CD14-positive monocyte (primary cell): ENCODE measurements at regions not wholly inside any gene's neighbourhood (a gene's known extent, or its start where the extent isn't known, plus 50 kb on each side); places are given as distances from the start of the nearest gene placed in this dataset.

ENCODE experiments used
- DNase-seq, 3 donors: peaks; one replicate each; pipeline ENCODE4 v3.0.0-alpha.2; 2011 to 2022
- H2AFZ ChIP-seq: 2 replicates; pipeline ENCODE4 v1.6.0; 2012; ENCODE audit warnings: mild to moderate bottlenecking, low read depth, low read length, inconsistent platforms; ENCODE audit not compliant: insufficient read depth, poor library complexity, severe bottlenecking
- H3K27ac ChIP-seq, 2 donors: 1 replicate in 1 of 2; 2 replicates in 1 of 2; pipeline ENCODE4 v1.5.1; 2012 to 2013; ENCODE audit warnings: low read length in 2 of 2, control low read depth in 1 of 2, inconsistent platforms in 1 of 2, low read depth in 1 of 2, mild to moderate bottlenecking in 1 of 2
- H3K27me3 ChIP-seq, 2 donors: one replicate each; pipeline versions ENCODE4 v1.6.0 to v1.6.1; 2011 to 2013; ENCODE audit warnings: low read length in 2 of 2; ENCODE audit not compliant: control insufficient read depth in 2 of 2, insufficient read depth in 2 of 2
- H3K36me3 ChIP-seq, 2 donors: replicated peaks in 1 of 2; 1 replicate in 1 of 2; 2 replicates in 1 of 2; pipeline versions ENCODE4 v1.5.1 to v1.6.1; 2012 to 2013; ENCODE audit warnings: low read length in 2 of 2, control low read depth in 1 of 2, inconsistent platforms in 1 of 2, mild to moderate bottlenecking in 1 of 2; ENCODE audit not compliant: insufficient read depth in 2 of 2, control insufficient read depth in 1 of 2
- H3K4me1 ChIP-seq, 2 donors: 1 replicate in 1 of 2; 2 replicates in 1 of 2; pipeline versions ENCODE4 v1.5.1 to v1.6.1; 2012 to 2013; ENCODE audit warnings: low read length in 2 of 2, control low read depth in 1 of 2, inconsistent platforms in 1 of 2, mild to moderate bottlenecking in 1 of 2, moderate library complexity in 1 of 2; ENCODE audit not compliant: insufficient read depth in 2 of 2, control insufficient read depth in 1 of 2
- H3K4me2 ChIP-seq: replicated peaks from 2 replicates; pipeline ENCODE3; 2012; ENCODE audit warnings: low read length, moderate library complexity, mild to moderate bottlenecking; ENCODE audit not compliant: poor library complexity, severe bottlenecking; ENCODE audit errors: extremely low read depth
- H3K4me3 ChIP-seq, 3 experiments: fragments of 200-600 bp in 1 of 3; sonication (generic) in 1 of 3; replicated peaks in 1 of 3; 1 replicate in 2 of 3; 2 replicates in 1 of 3; pipeline ENCODE4 v1.5.1; 2011 to 2013; ENCODE audit warnings: low read length in 3 of 3, mild to moderate bottlenecking in 3 of 3, control low read depth in 2 of 3, low read depth in 2 of 3, inconsistent platforms in 1 of 3, moderate library complexity in 1 of 3
- H3K79me2 ChIP-seq: 2 replicates; pipeline ENCODE4 v1.6.0; 2012; ENCODE audit warnings: mild to moderate bottlenecking, control low read depth, inconsistent platforms, low read length, moderate library complexity; ENCODE audit not compliant: insufficient read depth
- H3K9ac ChIP-seq: 2 replicates; pipeline ENCODE4 v1.6.0; 2017; ENCODE audit warnings: low read length, mild to moderate bottlenecking; ENCODE audit not compliant: insufficient read depth, poor library complexity, severe bottlenecking
- H3K9me3 ChIP-seq, 2 donors: replicated peaks in 1 of 2; 1 replicate in 1 of 2; 2 replicates in 1 of 2; pipeline versions ENCODE4 v1.5.1 to v1.6.1; 2012 to 2013; ENCODE audit warnings: low read length in 2 of 2, control low read depth in 1 of 2; ENCODE audit not compliant: control insufficient read depth in 1 of 2, insufficient read depth in 1 of 2
- H4K20me1 ChIP-seq: 2 replicates; pipeline ENCODE4 v1.6.0; 2012; ENCODE audit warnings: mild to moderate bottlenecking, low read length, control low read depth, moderate library complexity; ENCODE audit not compliant: insufficient read depth
- H3K27ac Mint-ChIP-seq, 7 donors: one replicate each; pipeline ENCODE4 v1.8.0; 2020; ENCODE audit warnings: mild to moderate bottlenecking in 7 of 7, mixed read lengths in 7 of 7, moderate library complexity in 6 of 7, inconsistent platforms in 2 of 7
- H3K27me3 Mint-ChIP-seq, 3 donors: one replicate each; pipeline ENCODE4 v1.8.0; 2021 to 2022; ENCODE audit warnings: low read depth in 3 of 3, mild to moderate bottlenecking in 3 of 3, mixed read lengths in 3 of 3, moderate library complexity in 3 of 3, inconsistent platforms in 1 of 3
- H3K36me3 Mint-ChIP-seq, 2 donors: one replicate each; pipeline ENCODE4 v1.8.0; 2020; ENCODE audit warnings: mixed read lengths in 2 of 2, inconsistent platforms in 1 of 2, mild to moderate bottlenecking in 1 of 2
- H3K4me1 Mint-ChIP-seq: one replicate; pipeline ENCODE4 v1.8.0; 2020; ENCODE audit warnings: mild to moderate bottlenecking, mixed read lengths
- H3K4me3 Mint-ChIP-seq, 2 donors: one replicate each; pipeline ENCODE4 v1.8.0; 2020; ENCODE audit warnings: mild to moderate bottlenecking in 2 of 2, mixed read lengths in 2 of 2, moderate library complexity in 1 of 2
- H3K9me3 Mint-ChIP-seq, 7 donors: one replicate each; pipeline ENCODE4 v1.8.0; 2020 to 2022; ENCODE audit warnings: mixed read lengths in 7 of 7, mild to moderate bottlenecking in 6 of 7, moderate library complexity in 6 of 7, inconsistent platforms in 2 of 7
- WGBS: methylation state at CpG from one replicate; pipeline ENCODE4 v1.1.5; 2013; ENCODE audit warnings: missing lambda C conversion rate; ENCODE audit not compliant: insufficient coverage; 5-methylcytosine and 5-hydroxymethylcytosine counted together
- intact Hi-C, 2 donors: fragments of 100-400 bp; cut with micrococcal nuclease; formaldehyde crosslinking; loops; one replicate each; pipeline versions ENCODE4 v1.15.0 to v1.15.1; 2023
- TF ChIP-seq, protein P1 (sequence below): fragments of 200-600 bp; IDR thresholded peaks from one replicate; pipeline ENCODE4 v1.8.0; 2022; ENCODE audit warnings: antibody characterized with exemption, mild to moderate bottlenecking

- Histone ChIP-seq H3K27ac (no peak overlapping the region), H3K9me3 (no peaks in the 10 kb centered on the region), H3K4me3 (no peak overlapping the region), H3K4me1 (no peaks in the 10 kb centered on the region), H3K27me3 (no peaks in the 10 kb centered on the region), H3K9ac (no peak overlapping the region), H3K36me3 (no peaks in the 10 kb centered on the region), H3K79me2 (no peaks in the 10 kb centered on the region), H3K4me2 (no peak overlapping the region), H4K20me1 (no peaks in the 10 kb centered on the region), H2AFZ (no peak overlapping the region)
- Mint-ChIP-seq H3K9me3 (peaks cover 0 to 9% (median 3%) of the 10 kb centered on the region in 7 donors), H3K36me3 (no peaks in the 10 kb centered on the region), H3K4me1 (no peaks in the 10 kb centered on the region), H3K27ac (no peak overlapping the region), H3K27me3 (peaks cover 0 to 7% (median 4%) of the 10 kb centered on the region in 3 donors), H3K4me3 (no peak overlapping the region)
- no peak for DNase-seq
- intact Hi-C loops: no loop called here
- TF ChIP-seq, protein P1, sequence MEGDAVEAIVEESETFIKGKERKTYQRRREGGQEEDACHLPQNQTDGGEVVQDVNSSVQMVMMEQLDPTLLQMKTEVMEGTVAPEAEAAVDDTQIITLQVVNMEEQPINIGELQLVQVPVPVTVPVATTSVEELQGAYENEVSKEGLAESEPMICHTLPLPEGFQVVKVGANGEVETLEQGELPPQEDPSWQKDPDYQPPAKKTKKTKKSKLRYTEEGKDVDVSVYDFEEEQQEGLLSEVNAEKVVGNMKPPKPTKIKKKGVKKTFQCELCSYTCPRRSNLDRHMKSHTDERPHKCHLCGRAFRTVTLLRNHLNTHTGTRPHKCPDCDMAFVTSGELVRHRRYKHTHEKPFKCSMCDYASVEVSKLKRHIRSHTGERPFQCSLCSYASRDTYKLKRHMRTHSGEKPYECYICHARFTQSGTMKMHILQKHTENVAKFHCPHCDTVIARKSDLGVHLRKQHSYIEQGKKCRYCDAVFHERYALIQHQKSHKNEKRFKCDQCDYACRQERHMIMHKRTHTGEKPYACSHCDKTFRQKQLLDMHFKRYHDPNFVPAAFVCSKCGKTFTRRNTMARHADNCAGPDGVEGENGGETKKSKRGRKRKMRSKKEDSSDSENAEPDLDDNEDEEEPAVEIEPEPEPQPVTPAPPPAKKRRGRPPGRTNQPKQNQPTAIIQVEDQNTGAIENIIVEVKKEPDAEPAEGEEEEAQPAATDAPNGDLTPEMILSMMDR: no peak
- no CpG with 5 or more reads among the region's 1 CpG for WGBS
Observed at GRCh38 chr3:66675366-66675765, 174.5 kb upstream of the LRIG1 start.

DNA sequence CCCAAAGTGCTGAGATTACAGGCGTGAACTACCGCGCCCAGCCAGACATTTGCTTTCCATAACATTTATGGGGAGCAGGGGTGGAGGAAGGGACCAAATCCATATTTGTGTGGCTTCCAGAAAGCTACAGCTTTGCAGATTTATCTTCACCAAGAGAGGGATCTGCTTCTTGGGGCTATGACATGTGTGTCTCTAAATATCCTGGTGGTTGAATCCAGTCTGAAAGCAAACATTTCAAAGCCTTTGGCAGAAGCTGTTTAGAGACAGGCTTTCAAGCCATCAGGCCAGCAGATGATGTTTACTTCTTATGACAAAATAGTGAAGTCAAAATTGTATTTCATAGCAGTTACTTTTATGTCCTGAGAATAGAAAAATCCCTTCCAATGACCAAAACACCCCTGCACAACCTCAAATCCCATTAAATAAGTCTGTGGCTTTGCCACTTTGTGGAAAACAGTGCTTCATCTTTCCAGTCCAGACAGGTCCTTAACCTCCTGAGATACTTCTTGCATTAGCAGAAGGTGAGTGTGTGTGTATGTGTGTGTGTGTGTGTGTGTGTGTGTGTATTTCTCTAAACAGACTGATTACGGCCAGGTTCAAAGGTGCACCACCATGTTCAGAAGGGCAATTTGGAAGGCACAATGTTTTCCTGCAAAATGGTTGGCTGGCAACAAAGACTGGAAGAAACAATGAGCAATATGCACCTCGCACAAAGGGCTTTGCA is 191.4 kb upstream of the LRIG1 start:
- Mint-ChIP-seq H3K36me3 (no peaks in the 10 kb centered on the region), H3K9me3 (peaks cover 0 to 8% (median 4%) of the 10 kb centered on the region in 7 donors), H3K27ac (no peak overlapping the region), H3K27me3 (peaks cover 2 to 4% (median 3%) of the 10 kb centered on the region in 3 donors), H3K4me1 (no peaks in the 10 kb centered on the region), H3K4me3 (no peak overlapping the region)
- Histone ChIP-seq H3K9ac (no peak overlapping the region), H3K27me3 (no peaks in the 10 kb centered on the region), H4K20me1 (no peaks in the 10 kb centered on the region), H3K4me1 (no peaks in the 10 kb centered on the region), H3K36me3 (no peaks in the 10 kb centered on the region), H3K4me2 (no peak overlapping the region), H3K79me2 (no peaks in the 10 kb centered on the region), H2AFZ (no peak overlapping the region), H3K27ac (no peak overlapping the region), H3K9me3 (no peaks in the 10 kb centered on the region), H3K4me3 (no peak overlapping the region)
- intact Hi-C loops: no loop called here
- 82% methylated on average over 2 of the region's 5 CpGs for WGBS
- TF ChIP-seq, protein P1: no peak
- DNase-seq: no peak
